ENCODE measurements at regions not wholly inside any gene's neighbourhood (a gene's known extent, or its start where the extent isn't known, plus 50 kb on each side); places are given as distances from the start of the nearest gene placed in this dataset.
"Not testable (repeated sequence)": the region's sequence is repeated elsewhere in the genome, so short reads cannot be mapped to it uniquely, and the experiment has no call there.

GRCh38 chr2:87410371-87410770 lies 337.5 kb upstream of the PLGLB2 start:
- H3K9ac ChIP-seq (ENCODE audit: control insufficient read depth, extremely low read depth, insufficient read depth, low read length); H3K9me3 ChIP-seq (ENCODE audit: control insufficient read depth, low read depth, low read length); H3K9me1 ChIP-seq (ENCODE audit: control insufficient read depth, extremely low read depth, insufficient read depth, low read length); H3K4me3 ChIP-seq (ENCODE audit: control insufficient read depth in 2 of 3, extremely low read depth in 1 of 3, insufficient read depth in 2 of 3, low read depth in 1 of 3, low read length in 3 of 3); H3K4me2 ChIP-seq (ENCODE audit: control insufficient read depth, extremely low read depth, insufficient read depth, low read depth, low read length); H3K36me3 ChIP-seq (ENCODE audit: control insufficient read depth in 2 of 2, extremely low read depth in 1 of 2, insufficient read depth in 2 of 2, low read length in 2 of 2); H3K27me3 ChIP-seq (ENCODE audit: control insufficient read depth, extremely low read depth, insufficient read depth, low read length); DNase-seq (ENCODE audit: low read depth, low spot score); H3K27ac ChIP-seq (ENCODE audit: control insufficient read depth, insufficient read depth, low read length); FAIRE-seq; H2AFZ ChIP-seq (ENCODE audit: control insufficient read depth, low read length); H4K20me1 ChIP-seq (ENCODE audit: control insufficient read depth, extremely low read depth, insufficient read depth, low read length); dilution Hi-C loops (cut with MboI; ENCODE audit: extremely low pct_ligation_motif_present, low sequenced_read_pairs); H3K79me2 ChIP-seq (ENCODE audit: control insufficient read depth, insufficient read depth, low read length); H3K4me1 ChIP-seq (ENCODE audit: control insufficient read depth, extremely low read depth, insufficient read depth, low read length): not testable (repeated sequence)

DNA sequence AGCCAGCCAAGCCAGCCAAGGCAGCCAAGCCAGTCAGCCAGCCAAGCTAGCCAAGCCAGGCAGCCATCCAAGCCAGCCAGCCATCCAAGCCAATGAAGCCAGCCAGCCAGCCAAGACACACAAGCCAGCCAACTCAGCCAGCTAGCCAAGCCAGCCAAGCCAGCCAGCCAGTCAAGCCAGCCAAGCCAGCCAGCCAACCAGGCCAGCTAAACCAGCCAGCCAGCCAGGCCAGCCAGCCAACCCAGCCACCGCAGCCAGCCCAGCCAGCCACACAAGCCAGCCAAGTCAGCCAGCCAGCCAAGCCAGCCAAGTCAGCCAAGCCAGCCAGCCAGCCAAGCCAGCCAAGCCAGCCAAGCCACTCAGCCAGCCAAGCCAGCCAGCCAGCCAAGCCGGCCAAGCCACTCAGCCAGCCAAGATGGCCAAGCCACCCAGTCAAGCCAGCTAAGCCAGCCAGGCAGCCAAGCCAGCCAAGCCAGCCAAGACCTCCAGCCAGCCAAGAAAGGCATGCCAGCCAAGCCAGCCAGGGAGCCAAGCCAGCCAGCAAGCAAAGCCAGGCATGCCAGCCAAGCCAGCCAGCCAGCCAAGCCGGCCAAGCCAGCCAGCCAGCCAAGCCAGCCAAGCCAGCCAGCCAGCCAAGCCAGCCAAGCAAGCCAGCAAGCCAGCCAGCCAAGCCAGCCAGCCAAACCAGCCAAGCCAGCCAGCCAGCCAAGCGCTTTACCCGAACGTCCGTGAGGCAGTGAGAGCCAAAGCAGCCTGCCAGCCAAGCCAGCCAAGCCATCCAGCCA lies 335.7 kb upstream of the PLGLB2 start:
- dilution Hi-C loops (cut with MboI; ENCODE audit: extremely low pct_ligation_motif_present, low sequenced_read_pairs); H3K27ac ChIP-seq (ENCODE audit: control insufficient read depth, insufficient read depth, low read length); H3K36me3 ChIP-seq (ENCODE audit: control insufficient read depth in 2 of 2, extremely low read depth in 1 of 2, insufficient read depth in 2 of 2, low read length in 2 of 2); FAIRE-seq; H3K4me2 ChIP-seq (ENCODE audit: control insufficient read depth, extremely low read depth, insufficient read depth, low read depth, low read length); H3K27me3 ChIP-seq (ENCODE audit: control insufficient read depth, extremely low read depth, insufficient read depth, low read length); H3K9me1 ChIP-seq (ENCODE audit: control insufficient read depth, extremely low read depth, insufficient read depth, low read length); H3K9ac ChIP-seq (ENCODE audit: control insufficient read depth, extremely low read depth, insufficient read depth, low read length); H4K20me1 ChIP-seq (ENCODE audit: control insufficient read depth, extremely low read depth, insufficient read depth, low read length); DNase-seq (ENCODE audit: low read depth, low spot score); H3K4me1 ChIP-seq (ENCODE audit: control insufficient read depth, extremely low read depth, insufficient read depth, low read length); H3K4me3 ChIP-seq (ENCODE audit: control insufficient read depth in 2 of 3, extremely low read depth in 1 of 3, insufficient read depth in 2 of 3, low read depth in 1 of 3, low read length in 3 of 3); H3K9me3 ChIP-seq (ENCODE audit: control insufficient read depth, low read depth, low read length); H2AFZ ChIP-seq (ENCODE audit: control insufficient read depth, low read length); H3K79me2 ChIP-seq (ENCODE audit: control insufficient read depth, insufficient read depth, low read length): not testable (repeated sequence)

- H3K9me3 ChIP-seq (ENCODE audit: control insufficient read depth, low read depth, low read length); H3K4me3 ChIP-seq (ENCODE audit: control insufficient read depth in 2 of 3, extremely low read depth in 1 of 3, insufficient read depth in 2 of 3, low read depth in 1 of 3, low read length in 3 of 3); H3K4me2 ChIP-seq (ENCODE audit: control insufficient read depth, extremely low read depth, insufficient read depth, low read depth, low read length); H2AFZ ChIP-seq (ENCODE audit: control insufficient read depth, low read length); H4K20me1 ChIP-seq (ENCODE audit: control insufficient read depth, extremely low read depth, insufficient read depth, low read length); H3K36me3 ChIP-seq (ENCODE audit: control insufficient read depth in 2 of 2, extremely low read depth in 1 of 2, insufficient read depth in 2 of 2, low read length in 2 of 2); dilution Hi-C loops (cut with MboI; ENCODE audit: extremely low pct_ligation_motif_present, low sequenced_read_pairs); H3K27ac ChIP-seq (ENCODE audit: control insufficient read depth, insufficient read depth, low read length); FAIRE-seq; H3K79me2 ChIP-seq (ENCODE audit: control insufficient read depth, insufficient read depth, low read length); H3K9ac ChIP-seq (ENCODE audit: control insufficient read depth, extremely low read depth, insufficient read depth, low read length); DNase-seq (ENCODE audit: low read depth, low spot score); H3K27me3 ChIP-seq (ENCODE audit: control insufficient read depth, extremely low read depth, insufficient read depth, low read length); H3K4me1 ChIP-seq (ENCODE audit: control insufficient read depth, extremely low read depth, insufficient read depth, low read length); H3K9me1 ChIP-seq (ENCODE audit: control insufficient read depth, extremely low read depth, insufficient read depth, low read length): not testable (repeated sequence)
Observed at GRCh38 chr2:87414331-87414730, 333.6 kb upstream of the PLGLB2 start.

GRCh38 chr2:87414795-87415570 lies 332.9 kb upstream of the PLGLB2 start:
- H4K20me1 ChIP-seq (ENCODE audit: control insufficient read depth, extremely low read depth, insufficient read depth, low read length); H3K36me3 ChIP-seq (ENCODE audit: control insufficient read depth in 2 of 2, extremely low read depth in 1 of 2, insufficient read depth in 2 of 2, low read length in 2 of 2); H3K4me3 ChIP-seq (ENCODE audit: control insufficient read depth in 2 of 3, extremely low read depth in 1 of 3, insufficient read depth in 2 of 3, low read depth in 1 of 3, low read length in 3 of 3); H3K9ac ChIP-seq (ENCODE audit: control insufficient read depth, extremely low read depth, insufficient read depth, low read length); H3K27ac ChIP-seq (ENCODE audit: control insufficient read depth, insufficient read depth, low read length); H3K4me2 ChIP-seq (ENCODE audit: control insufficient read depth, extremely low read depth, insufficient read depth, low read depth, low read length); H3K4me1 ChIP-seq (ENCODE audit: control insufficient read depth, extremely low read depth, insufficient read depth, low read length); FAIRE-seq; H2AFZ ChIP-seq (ENCODE audit: control insufficient read depth, low read length); H3K9me3 ChIP-seq (ENCODE audit: control insufficient read depth, low read depth, low read length); H3K79me2 ChIP-seq (ENCODE audit: control insufficient read depth, insufficient read depth, low read length); DNase-seq (ENCODE audit: low read depth, low spot score); dilution Hi-C loops (cut with MboI; ENCODE audit: extremely low pct_ligation_motif_present, low sequenced_read_pairs); H3K27me3 ChIP-seq (ENCODE audit: control insufficient read depth, extremely low read depth, insufficient read depth, low read length); H3K9me1 ChIP-seq (ENCODE audit: control insufficient read depth, extremely low read depth, insufficient read depth, low read length): not testable (repeated sequence)
